Lower lobe of right lung (tissue), 2 donors: ENCODE measurements at regions not wholly inside any gene's neighbourhood (a gene's known extent, or its start where the extent isn't known, plus 50 kb on each side); places are given as distances from the start of the nearest gene placed in this dataset.
A peak's percentile ranks its signal among the peaks of the same experiment; 100 is the strongest.

Source experiments
- ATAC-seq, 2 donors: fragments of 200-7000 bp; cut with Tn5 transposase; one replicate each; pipeline ENCODE4 v1.9.1; 2020 to 2022; ENCODE audit warnings: mild to moderate bottlenecking in 2 of 2, moderate library complexity in 2 of 2
- DNase-seq: peaks from one replicate; pipeline ENCODE4 v3.0.0-alpha.2; 2020
- H3K27ac ChIP-seq: fragments of 200-600 bp; one replicate; pipeline ENCODE4 v1.8.0; 2022
- H3K27me3 ChIP-seq: fragments of 200-600 bp; one replicate; pipeline ENCODE4 v1.8.0; 2022; ENCODE audit warnings: low read depth
- H3K36me3 ChIP-seq: fragments of 200-600 bp; one replicate; pipeline ENCODE4 v1.8.0; 2022; ENCODE audit warnings: mild to moderate bottlenecking
- H3K4me1 ChIP-seq: fragments of 200-600 bp; one replicate; pipeline ENCODE4 v1.8.0; 2022
- H3K4me3 ChIP-seq: fragments of 200-600 bp; one replicate; pipeline ENCODE4 v1.8.0; 2022; ENCODE audit warnings: mild to moderate bottlenecking
- H3K9me3 ChIP-seq: fragments of 200-600 bp; one replicate; pipeline ENCODE4 v1.8.0; 2022
- intact Hi-C: fragments of 100-400 bp; cut with DNase I; formaldehyde crosslinking; loops from one replicate; pipeline ENCODE4 v1.11.0; 2022
- TF ChIP-seq, protein P1 (sequence below): fragments of 200-600 bp; IDR thresholded peaks from one replicate; pipeline ENCODE4 v1.8.0; 2022; ENCODE audit warnings: antibody characterized with exemption, mild to moderate bottlenecking
- donor health status: DM: no; HTN: yes; CAD: no; lungs with severe emphysema.

DNA sequence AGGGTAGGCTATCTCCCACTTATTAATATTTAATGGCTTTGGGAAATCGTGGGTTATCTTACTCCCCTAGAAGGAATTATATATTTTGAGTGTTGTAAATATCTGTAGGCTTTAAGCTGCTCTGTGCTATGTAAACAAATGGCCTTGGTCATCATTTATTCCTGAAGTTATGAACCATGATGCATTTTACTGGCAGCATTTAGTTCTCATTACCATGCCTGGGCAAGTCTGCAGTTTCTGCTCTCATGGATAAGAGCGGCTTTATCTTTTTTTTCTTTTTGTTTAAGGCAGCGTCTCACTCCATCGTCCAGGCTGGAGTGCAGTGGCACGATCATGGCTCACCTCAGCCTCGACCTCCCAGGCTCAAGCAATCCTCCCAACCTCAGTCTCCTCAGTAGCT, 156.1 kb downstream of the IRS2 start:
- no peaks in the 10 kb centered on the region for H3K36me3 ChIP-seq
- no peak overlapping the region for H3K4me3 ChIP-seq
- DNase-seq = no peak
- intact Hi-C loops = no loop called here
- no peaks in the 10 kb centered on the region for H3K9me3 ChIP-seq
- no peaks in the 10 kb centered on the region for H3K4me1 ChIP-seq
- H3K27me3 ChIP-seq = no peaks in the 10 kb centered on the region
- H3K27ac ChIP-seq = no peak overlapping the region
- TF ChIP-seq, protein P1, sequence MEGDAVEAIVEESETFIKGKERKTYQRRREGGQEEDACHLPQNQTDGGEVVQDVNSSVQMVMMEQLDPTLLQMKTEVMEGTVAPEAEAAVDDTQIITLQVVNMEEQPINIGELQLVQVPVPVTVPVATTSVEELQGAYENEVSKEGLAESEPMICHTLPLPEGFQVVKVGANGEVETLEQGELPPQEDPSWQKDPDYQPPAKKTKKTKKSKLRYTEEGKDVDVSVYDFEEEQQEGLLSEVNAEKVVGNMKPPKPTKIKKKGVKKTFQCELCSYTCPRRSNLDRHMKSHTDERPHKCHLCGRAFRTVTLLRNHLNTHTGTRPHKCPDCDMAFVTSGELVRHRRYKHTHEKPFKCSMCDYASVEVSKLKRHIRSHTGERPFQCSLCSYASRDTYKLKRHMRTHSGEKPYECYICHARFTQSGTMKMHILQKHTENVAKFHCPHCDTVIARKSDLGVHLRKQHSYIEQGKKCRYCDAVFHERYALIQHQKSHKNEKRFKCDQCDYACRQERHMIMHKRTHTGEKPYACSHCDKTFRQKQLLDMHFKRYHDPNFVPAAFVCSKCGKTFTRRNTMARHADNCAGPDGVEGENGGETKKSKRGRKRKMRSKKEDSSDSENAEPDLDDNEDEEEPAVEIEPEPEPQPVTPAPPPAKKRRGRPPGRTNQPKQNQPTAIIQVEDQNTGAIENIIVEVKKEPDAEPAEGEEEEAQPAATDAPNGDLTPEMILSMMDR = no peak
- no peak for ATAC-seq

DNA sequence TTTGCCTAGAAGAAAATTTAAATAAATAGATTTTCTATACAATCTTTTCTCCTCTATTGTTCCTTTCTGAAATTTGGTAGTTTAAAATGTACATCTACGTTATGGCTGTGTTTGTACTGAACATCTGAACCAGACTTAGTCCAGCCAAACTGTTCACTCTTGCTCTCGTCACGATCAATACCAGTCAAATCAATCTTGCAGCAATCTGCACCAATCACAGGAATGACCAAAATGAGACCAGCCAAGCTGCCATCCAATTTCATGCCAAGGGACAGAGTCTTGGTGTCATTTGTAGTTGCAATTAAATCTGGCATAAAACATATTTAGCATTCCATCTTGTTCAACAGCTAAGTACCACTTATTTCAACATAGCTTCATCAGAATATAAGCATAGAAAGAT, 156.6 kb downstream of the IRS2 start:
- TF ChIP-seq, protein P1 = no peak
- Histone ChIP-seq H3K4me3 (no peak overlapping the region), H3K27ac (no peak overlapping the region), H3K4me1 (no peaks in the 10 kb centered on the region), H3K36me3 (no peaks in the 10 kb centered on the region), H3K9me3 (no peaks in the 10 kb centered on the region), H3K27me3 (no peaks in the 10 kb centered on the region)
- no peak for ATAC-seq
- no peak for DNase-seq
- intact Hi-C loops = no loop called here

DNA sequence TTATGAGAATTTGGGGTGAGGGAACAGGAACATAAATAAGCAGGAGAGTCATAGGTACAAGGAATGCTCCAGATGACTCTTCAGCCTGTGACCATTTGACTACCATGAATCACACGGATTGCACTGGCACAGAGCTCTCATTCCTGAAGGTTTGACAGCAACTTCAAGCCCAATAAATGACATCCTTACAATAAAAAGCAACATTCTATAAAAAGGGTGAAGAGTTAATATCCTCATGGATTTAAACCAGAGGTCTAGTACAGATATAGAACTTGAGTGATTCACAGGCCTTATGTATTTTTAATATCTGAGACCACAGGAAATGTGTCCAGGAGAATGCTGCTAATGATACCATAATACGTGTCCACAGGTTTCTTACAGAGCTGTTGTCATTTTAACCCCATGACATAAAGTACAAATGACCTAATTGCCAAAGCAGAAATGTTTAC, 158.1 kb downstream of the IRS2 start:
- Histone ChIP-seq H3K4me1 (no peaks in the 10 kb centered on the region), H3K27me3 (no peaks in the 10 kb centered on the region), H3K36me3 (no peaks in the 10 kb centered on the region), H3K9me3 (no peaks in the 10 kb centered on the region), H3K4me3 (no peak overlapping the region), H3K27ac (no peak overlapping the region)
- TF ChIP-seq, protein P1 = no peak
- ATAC-seq (peak; percentile 28 to 36), DNase-seq (no peak)
- intact Hi-C loops = no loop called here

DNA sequence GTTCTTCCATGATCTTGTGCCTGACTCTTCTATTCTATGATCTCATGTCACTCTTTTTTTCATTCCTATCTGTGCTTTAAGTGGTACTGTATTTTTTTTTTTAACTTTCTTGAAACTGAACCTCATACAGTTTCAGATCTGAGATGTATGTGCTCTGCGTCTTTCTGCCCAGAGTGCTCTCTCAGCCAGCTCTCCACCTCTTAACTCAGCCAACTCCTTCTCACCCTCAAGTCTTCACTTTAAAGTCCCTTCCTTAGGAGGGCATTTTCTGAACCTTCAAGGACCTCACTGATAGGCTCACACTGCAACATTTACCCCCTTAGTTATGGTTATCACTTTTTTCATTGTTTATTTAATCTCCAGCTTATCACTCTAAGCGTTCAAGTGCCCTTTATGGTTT, 158.7 kb downstream of the IRS2 start:
- H3K27me3 ChIP-seq = no peaks in the 10 kb centered on the region
- ATAC-seq (peak in 1 of 2 donors; percentile 23), DNase-seq (no peak)
- H3K36me3 ChIP-seq = no peaks in the 10 kb centered on the region
- intact Hi-C loops = no loop called here
- no peak overlapping the region for H3K4me3 ChIP-seq
- TF ChIP-seq, protein P1 = no peak
- no peak overlapping the region for H3K27ac ChIP-seq
- H3K9me3 ChIP-seq = no peaks in the 10 kb centered on the region
- H3K4me1 ChIP-seq = no peaks in the 10 kb centered on the region

DNA sequence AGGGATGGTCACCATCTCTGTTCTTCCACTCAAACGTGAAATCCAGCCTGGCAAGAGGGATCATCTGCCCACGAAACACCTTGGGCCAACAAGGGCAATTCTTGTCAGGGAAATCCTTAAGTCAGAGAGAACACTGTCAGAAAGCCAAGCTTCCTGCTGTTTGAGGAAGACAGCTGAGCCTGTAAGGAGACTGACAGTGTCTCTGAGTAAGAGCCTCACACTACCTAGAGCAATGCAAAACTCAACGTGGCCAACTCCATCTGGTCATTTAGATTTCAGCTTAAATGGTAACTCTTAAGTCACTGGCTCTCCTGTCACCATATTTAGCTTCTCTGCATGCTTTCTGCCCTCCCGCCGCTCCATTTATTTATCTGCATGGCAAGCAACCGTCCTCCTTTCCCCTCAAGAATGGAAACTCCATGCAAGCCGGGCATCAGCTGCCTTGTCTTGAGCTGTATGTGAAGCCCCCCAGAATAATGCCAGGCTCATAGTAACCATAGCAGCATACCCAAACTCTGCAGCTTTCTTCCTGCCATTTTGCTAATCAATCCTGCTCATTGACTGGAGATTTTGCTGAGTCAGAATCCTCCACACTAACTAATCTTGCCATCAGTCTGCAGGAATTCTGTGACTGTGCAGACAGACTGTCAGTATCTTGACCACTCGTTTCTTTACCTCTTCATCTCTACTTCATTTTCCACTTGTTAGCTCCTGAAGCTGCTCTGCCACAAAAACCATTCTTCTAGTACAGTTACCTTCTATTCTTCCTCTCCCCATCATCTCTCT, 159.8 kb downstream of the IRS2 start:
- ATAC-seq = no peak
- H3K9me3 ChIP-seq = no peaks in the 10 kb centered on the region
- H3K4me3 ChIP-seq = no peak overlapping the region
- no peaks in the 10 kb centered on the region for H3K36me3 ChIP-seq
- intact Hi-C loops = no loop called here
- no peaks in the 10 kb centered on the region for H3K4me1 ChIP-seq
- DNase-seq = no peak
- TF ChIP-seq, protein P1 = no peak
- no peak overlapping the region for H3K27ac ChIP-seq
- H3K27me3 ChIP-seq = no peaks in the 10 kb centered on the region
